SK-N-MC (cell line): ENCODE measurements at regions not wholly inside any gene's neighbourhood (a gene's known extent, or its start where the extent isn't known, plus 50 kb on each side); places are given as distances from the start of the nearest gene placed in this dataset.

Source experiments
- EZH2 ChIP-seq: fragments of 200-600 bp; sonication (generic); IDR thresholded peaks from one replicate; pipeline ENCODE4 v1.6.1; 2017; ENCODE audit warnings: antibody characterized with exemption
- POLR2AphosphoS5 ChIP-seq: IDR thresholded peaks from 2 replicates; pipeline ENCODE4 v1.6.1; 2012; ENCODE audit warnings: mild to moderate bottlenecking, low read depth, low read length, borderline replicate concordance

DNA sequence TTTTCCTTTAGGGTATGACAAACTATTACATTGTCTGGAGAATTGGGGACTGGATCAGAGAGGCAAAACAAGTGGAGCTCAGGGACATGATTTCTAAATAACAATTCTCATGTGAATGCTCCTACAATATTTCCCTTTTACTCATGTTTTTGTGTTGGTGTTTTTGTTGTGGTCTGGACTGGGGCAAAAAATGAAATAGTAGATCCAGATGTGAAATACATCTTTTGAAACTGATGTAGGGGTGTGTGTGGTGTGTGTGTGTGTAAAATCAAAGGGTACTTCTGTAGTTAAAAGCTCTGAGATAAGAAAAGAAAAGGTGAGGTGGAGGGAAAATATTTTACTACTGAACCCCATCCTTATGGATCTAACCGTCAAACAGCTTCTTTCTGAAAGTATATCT is 188.4 kb upstream of the RPL34 start:
- TF ChIP-seq EZH2: no peak
- TF ChIP-seq POLR2AphosphoS5: no peak
